Hepatocyte (in vitro differentiated cells): ENCODE measurements at regions not wholly inside any gene's neighbourhood (a gene's known extent, or its start where the extent isn't known, plus 50 kb on each side); places are given as distances from the start of the nearest gene placed in this dataset.

Source experiments
- EZH2 ChIP-seq: fragments of 200-600 bp; sonication (generic); IDR thresholded peaks from 2 replicates; pipeline ENCODE4 v1.6.1; 2016; ENCODE audit warnings: antibody characterized with exemption, mild to moderate bottlenecking, borderline replicate concordance
- EZH2phosphoT487 ChIP-seq: fragments of 200-600 bp; sonication (generic); IDR thresholded peaks from one replicate; pipeline ENCODE4 v1.6.1; 2018; ENCODE audit warnings: antibody characterized with exemption, mild to moderate bottlenecking, low read depth, moderate library complexity; ENCODE audit not compliant: unreplicated experiment, severe bottlenecking
- TF ChIP-seq, protein P1 (sequence below): fragments of 200-600 bp; sonication (generic); IDR thresholded peaks from 2 replicates; pipeline ENCODE4 v1.5.1; 2016; ENCODE audit warnings: antibody characterized with exemption, mild to moderate bottlenecking; ENCODE audit not compliant: poor library complexity

GRCh38 chr4:17414392-17414791 lies 97.5 kb downstream of the QDPR start:
- TF ChIP-seq, protein P1, sequence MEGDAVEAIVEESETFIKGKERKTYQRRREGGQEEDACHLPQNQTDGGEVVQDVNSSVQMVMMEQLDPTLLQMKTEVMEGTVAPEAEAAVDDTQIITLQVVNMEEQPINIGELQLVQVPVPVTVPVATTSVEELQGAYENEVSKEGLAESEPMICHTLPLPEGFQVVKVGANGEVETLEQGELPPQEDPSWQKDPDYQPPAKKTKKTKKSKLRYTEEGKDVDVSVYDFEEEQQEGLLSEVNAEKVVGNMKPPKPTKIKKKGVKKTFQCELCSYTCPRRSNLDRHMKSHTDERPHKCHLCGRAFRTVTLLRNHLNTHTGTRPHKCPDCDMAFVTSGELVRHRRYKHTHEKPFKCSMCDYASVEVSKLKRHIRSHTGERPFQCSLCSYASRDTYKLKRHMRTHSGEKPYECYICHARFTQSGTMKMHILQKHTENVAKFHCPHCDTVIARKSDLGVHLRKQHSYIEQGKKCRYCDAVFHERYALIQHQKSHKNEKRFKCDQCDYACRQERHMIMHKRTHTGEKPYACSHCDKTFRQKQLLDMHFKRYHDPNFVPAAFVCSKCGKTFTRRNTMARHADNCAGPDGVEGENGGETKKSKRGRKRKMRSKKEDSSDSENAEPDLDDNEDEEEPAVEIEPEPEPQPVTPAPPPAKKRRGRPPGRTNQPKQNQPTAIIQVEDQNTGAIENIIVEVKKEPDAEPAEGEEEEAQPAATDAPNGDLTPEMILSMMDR = no peak
- TF ChIP-seq EZH2 (no peak), EZH2phosphoT487 (no peak)
